ENCODE measurements at regions not wholly inside any gene's neighbourhood (a gene's known extent, or its start where the extent isn't known, plus 50 kb on each side); places are given as distances from the start of the nearest gene placed in this dataset.

- no peaks in the 10 kb centered on the region for H3K4me1 ChIP-seq (ENCODE audit: control insufficient read depth, insufficient read depth, low read length)
- ChIA-PET CTCF (interaction anchor here (0.5 to 0.9 kb wide), 4 partner anchors 54 to 320 kb away, joined by 3 to 4 read pairs (median 3); no protein-coding TSS in a partner anchor), POLR2A (no interaction called here)
- H3K36me3 ChIP-seq (ENCODE audit: control insufficient read depth in 2 of 2, insufficient read depth in 1 of 2, low read length in 2 of 2) = no peaks in the 10 kb centered on the region
- H3K27ac ChIP-seq (ENCODE audit: extremely low read depth, low read depth, low read length) = no peak overlapping the region
- H3K9me3 ChIP-seq (ENCODE audit: control insufficient read depth, insufficient read depth, low read depth, low read length) = no peaks in the 10 kb centered on the region
- H3K4me3 ChIP-seq (ENCODE audit: low read depth, low read length) = no peak overlapping the region
- TF ChIP-seq ZNF626 (tag by site-specific recombination; IDR thresholded peaks at IDR 0.05) (no peak), FEZF1 (tag by site-specific recombination; IDR thresholded peaks at IDR 0.05) (no peak), ZNF843 (tag by site-specific recombination; IDR thresholded peaks at IDR 0.05) (no peak), SCRT1 (tag by site-specific recombination; IDR thresholded peaks at IDR 0.05; ENCODE audit: borderline replicate concordance) (no peak), PRDM2 (tag by site-specific recombination; IDR thresholded peaks at IDR 0.05; ENCODE audit: borderline replicate concordance) (no peak), ZNF341 (tag by site-specific recombination; IDR thresholded peaks at IDR 0.05; ENCODE audit: low read depth) (no peak), ZNF629 (tag by site-specific recombination; IDR thresholded peaks at IDR 0.05) (no peak), ZNF664 (tag by site-specific recombination; IDR thresholded peaks at IDR 0.05) (no peak), ZNF394 (tag by site-specific recombination; IDR thresholded peaks at IDR 0.05; ENCODE audit: borderline replicate concordance) (no peak), ZNF112 (tag by site-specific recombination; IDR thresholded peaks at IDR 0.05) (no peak)
Measured at GRCh38 chr6:159469443-159469842, 223.6 kb downstream of the SOD2 start.

GRCh38 chr6:159468994-159469393 lies 224.0 kb downstream of the SOD2 start:
- H3K4me1 ChIP-seq (ENCODE audit: control insufficient read depth, insufficient read depth, low read length) = no peaks in the 10 kb centered on the region
- H3K9me3 ChIP-seq (ENCODE audit: control insufficient read depth, insufficient read depth, low read depth, low read length) = no peaks in the 10 kb centered on the region
- POLR2A ChIA-PET = no interaction called here
- no peak overlapping the region for H3K4me3 ChIP-seq (ENCODE audit: low read depth, low read length)
- H3K27ac ChIP-seq (ENCODE audit: extremely low read depth, low read depth, low read length) = no peak overlapping the region
- no peaks in the 10 kb centered on the region for H3K36me3 ChIP-seq (ENCODE audit: control insufficient read depth in 2 of 2, insufficient read depth in 1 of 2, low read length in 2 of 2)
- no peak for TF ChIP-seq ZNF248 (tag by site-specific recombination; IDR thresholded peaks at IDR 0.05)
- no peak for TF ChIP-seq MEIS1 (CRISPR knock-in tag; IDR thresholded peaks at IDR 0.05; ENCODE audit: borderline replicate concordance)
- TF ChIP-seq GLI4 (tag by site-specific recombination; IDR thresholded peaks at IDR 0.05) = no peak
- no peak for TF ChIP-seq ZFHX2 (tag by site-specific recombination; conservative IDR thresholded peaks at IDR 0.05)
- no peak for TF ChIP-seq ZNF169 (tag by site-specific recombination; IDR thresholded peaks at IDR 0.05)
- no peak for TF ChIP-seq ZNF529 (tag by site-specific recombination; IDR thresholded peaks at IDR 0.05; ENCODE audit: insufficient replicate concordance)
- no peak for TF ChIP-seq PRDM1 (tag by site-specific recombination; IDR thresholded peaks at IDR 0.05)
- no peak for TF ChIP-seq ZNF280D (tag by site-specific recombination; IDR thresholded peaks at IDR 0.05)
- no peak for TF ChIP-seq ZNF692 (tag by site-specific recombination; IDR thresholded peaks at IDR 0.05)
- TF ChIP-seq OVOL3 (tag by site-specific recombination; IDR thresholded peaks at IDR 0.05) = no peak
- TF ChIP-seq ZNF214 (tag by site-specific recombination; IDR thresholded peaks at IDR 0.05; ENCODE audit: borderline replicate concordance) = no peak
- no peak for TF ChIP-seq ZNF549 (tag by site-specific recombination; IDR thresholded peaks at IDR 0.05)
- CTCF ChIA-PET = interaction anchor here (0.8 to 0.9 kb wide), 2 partner anchors 139 to 297 kb away, joined by 3 to 4 read pairs; no protein-coding TSS in a partner anchor

Measured in HEK293 (cell line).